HEK293T (cell line): ENCODE measurements at regions not wholly inside any gene's neighbourhood (a gene's known extent, or its start where the extent isn't known, plus 50 kb on each side); places are given as distances from the start of the nearest gene placed in this dataset.

Experiments used
- ARNT ChIP-seq: fragments of 450-650 bp; IDR thresholded peaks from 2 replicates; pipeline ENCODE4 v1.6.1; 2017; ENCODE audit warnings: mild to moderate bottlenecking
- BHLHE40 ChIP-seq: fragments of 450-650 bp; IDR thresholded peaks from 2 replicates; pipeline ENCODE4 v1.6.1; 2016; ENCODE audit warnings: mild to moderate bottlenecking, moderate library complexity, borderline replicate concordance
- CTBP1 ChIP-seq: fragments of 450-650 bp; IDR thresholded peaks from 2 replicates; pipeline ENCODE4 v1.6.1; 2016; ENCODE audit warnings: borderline replicate concordance
- ELF4 ChIP-seq: fragments of 450-650 bp; IDR thresholded peaks from 2 replicates; pipeline ENCODE4 v1.6.1; 2017; ENCODE audit warnings: antibody characterized with exemption
- FOXA1 ChIP-seq: fragments of 450-650 bp; IDR thresholded peaks from 2 replicates; pipeline ENCODE4 v1.6.1; 2016; ENCODE audit warnings: mild to moderate bottlenecking
- FOXK2 ChIP-seq: fragments of 450-650 bp; IDR thresholded peaks from 2 replicates; pipeline ENCODE4 v1.6.1; 2016; ENCODE audit warnings: mild to moderate bottlenecking
- FOXM1 ChIP-seq: fragments of 450-650 bp; IDR thresholded peaks from 2 replicates; pipeline ENCODE4 v1.6.1; 2017; ENCODE audit warnings: mild to moderate bottlenecking, borderline replicate concordance
- L3MBTL2 ChIP-seq: fragments of 450-650 bp; conservative IDR thresholded peaks from 2 replicates; pipeline ENCODE4 v1.6.1; 2016; ENCODE audit warnings: mild to moderate bottlenecking
- LEF1 ChIP-seq: fragments of 450-650 bp; IDR thresholded peaks from 2 replicates; pipeline ENCODE4 v1.6.1; 2017; ENCODE audit warnings: mild to moderate bottlenecking, borderline replicate concordance
- SP1 ChIP-seq: fragments of 450-650 bp; IDR thresholded peaks from 2 replicates; pipeline ENCODE4 v1.6.1; 2017
- SUZ12 ChIP-seq: fragments of 450-650 bp; IDR thresholded peaks from 2 replicates; pipeline ENCODE4 v1.6.1; 2016; ENCODE audit warnings: mild to moderate bottlenecking
- TARDBP ChIP-seq: fragments of 450-650 bp; IDR thresholded peaks from 2 replicates; pipeline ENCODE4 v1.6.1; 2016
- ZNF384 ChIP-seq: fragments of 450-650 bp; IDR thresholded peaks from 2 replicates; pipeline ENCODE4 v1.6.1; 2016
- TF ChIP-seq, protein P1 (sequence below): fragments of 450-650 bp; IDR thresholded peaks from 2 replicates; pipeline ENCODE4 v1.6.1; 2016

- TF ChIP-seq, protein P1, sequence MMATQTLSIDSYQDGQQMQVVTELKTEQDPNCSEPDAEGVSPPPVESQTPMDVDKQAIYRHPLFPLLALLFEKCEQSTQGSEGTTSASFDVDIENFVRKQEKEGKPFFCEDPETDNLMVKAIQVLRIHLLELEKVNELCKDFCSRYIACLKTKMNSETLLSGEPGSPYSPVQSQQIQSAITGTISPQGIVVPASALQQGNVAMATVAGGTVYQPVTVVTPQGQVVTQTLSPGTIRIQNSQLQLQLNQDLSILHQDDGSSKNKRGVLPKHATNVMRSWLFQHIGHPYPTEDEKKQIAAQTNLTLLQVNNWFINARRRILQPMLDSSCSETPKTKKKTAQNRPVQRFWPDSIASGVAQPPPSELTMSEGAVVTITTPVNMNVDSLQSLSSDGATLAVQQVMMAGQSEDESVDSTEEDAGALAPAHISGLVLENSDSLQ = no peak
- TF ChIP-seq ZNF384 (no peak), CTBP1 (no peak), ELF4 (no peak), BHLHE40 (no peak), FOXK2 (no peak), TARDBP (no peak), SP1 (no peak), FOXA1 (no peak), L3MBTL2 (no peak), FOXM1 (no peak), LEF1 (no peak), SUZ12 (no peak), ARNT (no peak)
Measured at GRCh38 chr3:189404024-189404423, 227.2 kb upstream of the TP63 start.
